ENCODE measurements at regions not wholly inside any gene's neighbourhood (a gene's known extent, or its start where the extent isn't known, plus 50 kb on each side); places are given as distances from the start of the nearest gene placed in this dataset.

GRCh38 chr12:77736219-77736965 is 94.3 kb upstream of the NAV3 start:
- TF ChIP-seq ZFX (IDR thresholded peaks at IDR 0.05): no peak
- 0 out of 2 replicates have a peak, but pooled peaks have one; percentile 6 for TF ChIP-seq CTCF (conservative IDR thresholded peaks at IDR 0.05)
- no peak overlapping the region for H3K27ac ChIP-seq

GRCh38 chr12:77734214-77734883 is 96.3 kb upstream of the NAV3 start:
- H3K27ac ChIP-seq: no peak overlapping the region
- TF ChIP-seq ZFX (IDR thresholded peaks at IDR 0.05) (no peak), CTCF (conservative IDR thresholded peaks at IDR 0.05) (no peak)

GRCh38 chr12:77728018-77728417 is 102.7 kb upstream of the NAV3 start:
- no peak overlapping the region for H3K27ac ChIP-seq
- TF ChIP-seq ZFX (IDR thresholded peaks at IDR 0.05) (no peak), CTCF (conservative IDR thresholded peaks at IDR 0.05) (no peak)

- no peak for TF ChIP-seq CTCF (conservative IDR thresholded peaks at IDR 0.05)
- no peak for TF ChIP-seq ZFX (IDR thresholded peaks at IDR 0.05)
- H3K27ac ChIP-seq: no peak overlapping the region
These were observed 103.2 kb upstream of the NAV3 start for GRCh38 chr12:77727442-77728001.

- TF ChIP-seq ZFX (IDR thresholded peaks at IDR 0.05) (no peak), CTCF (conservative IDR thresholded peaks at IDR 0.05) (no peak)
- no peak overlapping the region for H3K27ac ChIP-seq
These were observed 105.1 kb upstream of the NAV3 start for GRCh38 chr12:77725611-77726010.

- no peak for TF ChIP-seq ZFX (IDR thresholded peaks at IDR 0.05)
- TF ChIP-seq CTCF (conservative IDR thresholded peaks at IDR 0.05): peak; percentile 84
- H3K27ac ChIP-seq: no peak overlapping the region
These were observed 106.2 kb upstream of the NAV3 start for GRCh38 chr12:77724367-77724957.

- no peak for TF ChIP-seq ZFX (IDR thresholded peaks at IDR 0.05)
- no peak for TF ChIP-seq CTCF (conservative IDR thresholded peaks at IDR 0.05)
- H3K27ac ChIP-seq: no peak overlapping the region
These were observed 107.4 kb upstream of the NAV3 start for GRCh38 chr12:77723308-77723707.
